NCI-H510A treated with DMSO at 0.1 percent for 48 hours (cell line): ENCODE measurements at regions not wholly inside any gene's neighbourhood (a gene's known extent, or its start where the extent isn't known, plus 50 kb on each side); places are given as distances from the start of the nearest gene placed in this dataset.

ENCODE experiments used
- DNase-seq: peaks from one replicate; lab custom pipeline; 2025; lab: John Stamatoyannopoulos, UW

- DNase-seq = no peak
Observed at GRCh38 chr22:23410411-23410810, 169.7 kb downstream of the IGLL1 start.

GRCh38 chr22:23409976-23410375 is 170.1 kb downstream of the IGLL1 start:
- DNase-seq = no peak

- no peak for DNase-seq
Observed at GRCh38 chr22:23408321-23408720, 171.8 kb downstream of the IGLL1 start.

- no peak for DNase-seq
Observed at GRCh38 chr22:23405366-23405851, 174.7 kb downstream of the IGLL1 start.

GRCh38 chr22:23404689-23405365 is 175.3 kb downstream of the IGLL1 start:
- no peak for DNase-seq

- no peak for DNase-seq
Observed at GRCh38 chr22:23403720-23404688, 176.1 kb downstream of the IGLL1 start.

- no peak for DNase-seq
Observed at GRCh38 chr22:23403152-23403719, 176.9 kb downstream of the IGLL1 start.

- peak; percentile 66 for DNase-seq
Observed at GRCh38 chr22:23402275-23403151, 177.6 kb downstream of the IGLL1 start.

- no peak for DNase-seq
Observed at GRCh38 chr22:23401910-23402274, 178.2 kb downstream of the IGLL1 start.

- DNase-seq = no peak
Observed at GRCh38 chr22:23401111-23401909, 178.8 kb downstream of the IGLL1 start.

GRCh38 chr22:23400286-23400981 is 179.7 kb downstream of the IGLL1 start:
- DNase-seq = no peak

- DNase-seq = no peak
Observed at GRCh38 chr22:23399367-23400285, 180.5 kb downstream of the IGLL1 start.

- DNase-seq = no peak
Observed at GRCh38 chr22:23398701-23399366, 181.3 kb downstream of the IGLL1 start.

- DNase-seq = no peak
Observed at GRCh38 chr22:23397613-23398567, 182.2 kb downstream of the IGLL1 start.

GRCh38 chr22:23397008-23397612 is 183.0 kb downstream of the IGLL1 start:
- DNase-seq = no peak

- DNase-seq = no peak
Observed at GRCh38 chr22:23396362-23397007, 183.6 kb downstream of the IGLL1 start.
